ENCODE measurements at regions not wholly inside any gene's neighbourhood (a gene's known extent, or its start where the extent isn't known, plus 50 kb on each side); places are given as distances from the start of the nearest gene placed in this dataset.

GRCh38 chr12:127594351-127594970 lies 672.5 kb upstream of the TMEM132C start:
- TF ChIP-seq ZFX (IDR thresholded peaks at IDR 0.05; ENCODE audit: borderline replicate concordance) (no peak), CTCF (IDR thresholded peaks at IDR 0.05) (no peak)
